ENCODE measurements at regions not wholly inside any gene's neighbourhood (a gene's known extent, or its start where the extent isn't known, plus 50 kb on each side); places are given as distances from the start of the nearest gene placed in this dataset.

DNA sequence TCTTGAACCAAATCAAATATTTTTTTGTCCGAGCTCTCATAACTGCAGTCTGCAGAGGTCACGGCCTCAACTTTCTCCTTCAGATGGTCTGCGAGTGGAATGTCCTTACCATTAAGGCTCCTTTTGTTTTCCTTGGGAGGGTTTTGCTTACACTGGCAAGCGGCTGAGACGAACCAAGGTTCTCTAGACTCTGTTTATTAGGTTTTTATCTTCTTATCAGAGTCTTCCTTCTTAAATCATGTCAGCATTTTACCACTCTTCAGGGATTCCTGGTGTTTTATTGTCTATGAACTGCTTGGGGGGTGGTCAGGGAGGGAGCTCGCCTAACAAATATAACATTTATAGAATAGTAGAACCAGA lies 773.7 kb upstream of the NR2F2 start:
- no peak overlapping the region for H3K4me3 ChIP-seq (ENCODE audit: control insufficient read depth in 2 of 3, extremely low read depth in 1 of 3, insufficient read depth in 2 of 3, low read depth in 1 of 3, low read length in 3 of 3)
- H3K27me3 ChIP-seq (ENCODE audit: control insufficient read depth, extremely low read depth, insufficient read depth, low read length): no peaks in the 10 kb centered on the region
- H3K9me1 ChIP-seq (ENCODE audit: control insufficient read depth, extremely low read depth, insufficient read depth, low read length): no peaks in the 10 kb centered on the region
- H3K4me2 ChIP-seq (ENCODE audit: control insufficient read depth, extremely low read depth, insufficient read depth, low read depth, low read length): no peak overlapping the region
- H2AFZ ChIP-seq (ENCODE audit: control insufficient read depth, low read length): no peak overlapping the region
- peaks cover 21% of the 10 kb centered on the region for H3K4me1 ChIP-seq (ENCODE audit: control insufficient read depth, extremely low read depth, insufficient read depth, low read length)
- no peaks in the 10 kb centered on the region for H3K79me2 ChIP-seq (ENCODE audit: control insufficient read depth, insufficient read depth, low read length)
- H3K9me3 ChIP-seq (ENCODE audit: control insufficient read depth, low read depth, low read length): no peaks in the 10 kb centered on the region
- no peak for DNase-seq (ENCODE audit: low read depth, low spot score)
- H3K27ac ChIP-seq (ENCODE audit: control insufficient read depth, insufficient read depth, low read length): peak overlapping the region; percentile 79
- H3K36me3 ChIP-seq (ENCODE audit: control insufficient read depth in 2 of 2, extremely low read depth in 1 of 2, insufficient read depth in 2 of 2, low read length in 2 of 2): no peaks in the 10 kb centered on the region
- FAIRE-seq: no peak
- TF ChIP-seq EZH2 (IDR thresholded peaks at IDR 0.05; ENCODE audit: low read length): no peak
- TF ChIP-seq CTCF (optimal IDR thresholded peaks at IDR 0.05 in 1 of 3, IDR thresholded peaks at IDR 0.05 in 1 of 3, conservative IDR thresholded peaks at IDR 0.05 in 1 of 3; ENCODE audit: extremely low read depth in 1 of 3, insufficient read depth in 2 of 3, low read length in 3 of 3): no peak
- H4K20me1 ChIP-seq (ENCODE audit: control insufficient read depth, extremely low read depth, insufficient read depth, low read length): no peaks in the 10 kb centered on the region
- H3K9ac ChIP-seq (ENCODE audit: control insufficient read depth, extremely low read depth, insufficient read depth, low read length): no peak overlapping the region
- dilution Hi-C loops (cut with MboI; ENCODE audit: extremely low pct_ligation_motif_present, low sequenced_read_pairs): no loop called here

- H3K4me3 ChIP-seq (ENCODE audit: control insufficient read depth in 2 of 3, extremely low read depth in 1 of 3, insufficient read depth in 2 of 3, low read depth in 1 of 3, low read length in 3 of 3): no peak overlapping the region
- dilution Hi-C loops (cut with MboI; ENCODE audit: extremely low pct_ligation_motif_present, low sequenced_read_pairs): no loop called here
- H3K27me3 ChIP-seq (ENCODE audit: control insufficient read depth, extremely low read depth, insufficient read depth, low read length): no peaks in the 10 kb centered on the region
- H3K79me2 ChIP-seq (ENCODE audit: control insufficient read depth, insufficient read depth, low read length): no peaks in the 10 kb centered on the region
- H3K9ac ChIP-seq (ENCODE audit: control insufficient read depth, extremely low read depth, insufficient read depth, low read length): no peak overlapping the region
- peak overlapping the region; percentile 17 for H2AFZ ChIP-seq (ENCODE audit: control insufficient read depth, low read length)
- FAIRE-seq (peak; percentile 97), DNase-seq (ENCODE audit: low read depth, low spot score) (peak; percentile 56)
- H3K4me2 ChIP-seq (ENCODE audit: control insufficient read depth, extremely low read depth, insufficient read depth, low read depth, low read length): peak overlapping the region; percentile 1
- H4K20me1 ChIP-seq (ENCODE audit: control insufficient read depth, extremely low read depth, insufficient read depth, low read length): no peaks in the 10 kb centered on the region
- peak overlapping the region; percentile 79 for H3K27ac ChIP-seq (ENCODE audit: control insufficient read depth, insufficient read depth, low read length)
- peaks cover 21% of the 10 kb centered on the region for H3K4me1 ChIP-seq (ENCODE audit: control insufficient read depth, extremely low read depth, insufficient read depth, low read length)
- TF ChIP-seq CTCF (optimal IDR thresholded peaks at IDR 0.05 in 1 of 3, IDR thresholded peaks at IDR 0.05 in 1 of 3, conservative IDR thresholded peaks at IDR 0.05 in 1 of 3; ENCODE audit: extremely low read depth in 1 of 3, insufficient read depth in 2 of 3, low read length in 3 of 3): no peak
- TF ChIP-seq EZH2 (IDR thresholded peaks at IDR 0.05; ENCODE audit: low read length): no peak
- H3K9me3 ChIP-seq (ENCODE audit: control insufficient read depth, low read depth, low read length): no peaks in the 10 kb centered on the region
- no peaks in the 10 kb centered on the region for H3K9me1 ChIP-seq (ENCODE audit: control insufficient read depth, extremely low read depth, insufficient read depth, low read length)
- no peaks in the 10 kb centered on the region for H3K36me3 ChIP-seq (ENCODE audit: control insufficient read depth in 2 of 2, extremely low read depth in 1 of 2, insufficient read depth in 2 of 2, low read length in 2 of 2)
Observed at GRCh38 chr15:95557226-95558046, 773.1 kb upstream of the NR2F2 start.

Measured in keratinocyte (primary cell).